ENCODE measurements at regions not wholly inside any gene's neighbourhood (a gene's known extent, or its start where the extent isn't known, plus 50 kb on each side); places are given as distances from the start of the nearest gene placed in this dataset.

GRCh38 chr5:17012289-17012688 lies 76.2 kb upstream of the MYO10 start:
- TF ChIP-seq REST (IDR thresholded peaks at IDR 0.05; ENCODE audit: insufficient replicate concordance, low read depth) (no peak), CTCF (IDR thresholded peaks at IDR 0.05; ENCODE audit: insufficient read depth, low read length) (no peak), GABPA (IDR thresholded peaks at IDR 0.05; ENCODE audit: low read depth) (no peak)

All from HL-60 (cell line).